HTR-8/SVneo (cell line): ENCODE measurements at regions not wholly inside any gene's neighbourhood (a gene's known extent, or its start where the extent isn't known, plus 50 kb on each side); places are given as distances from the start of the nearest gene placed in this dataset.
"Not testable (repeated sequence)": the region's sequence is repeated elsewhere in the genome, so short reads cannot be mapped to it uniquely, and the experiment has no call there.

Experiments used
- DNase-seq: peaks from one replicate; pipeline ENCODE4 v3.0.0; 2011; ENCODE audit warnings: low spot score, mixed read lengths; ENCODE audit not compliant: insufficient read length
- FAIRE-seq: peaks from 2 replicates; lab custom pipeline; 2011; peaks lifted over from hg19 to GRCh38; lab: Jason Lieb, UNC

- FAIRE-seq (no peak), DNase-seq (no peak)
These were observed 175.4 kb downstream of the CDC14C start for GRCh38 chr7:49099587-49100326.

GRCh38 chr7:49100908-49101740 lies 176.8 kb downstream of the CDC14C start:
- FAIRE-seq, DNase-seq: not testable (repeated sequence)

DNA sequence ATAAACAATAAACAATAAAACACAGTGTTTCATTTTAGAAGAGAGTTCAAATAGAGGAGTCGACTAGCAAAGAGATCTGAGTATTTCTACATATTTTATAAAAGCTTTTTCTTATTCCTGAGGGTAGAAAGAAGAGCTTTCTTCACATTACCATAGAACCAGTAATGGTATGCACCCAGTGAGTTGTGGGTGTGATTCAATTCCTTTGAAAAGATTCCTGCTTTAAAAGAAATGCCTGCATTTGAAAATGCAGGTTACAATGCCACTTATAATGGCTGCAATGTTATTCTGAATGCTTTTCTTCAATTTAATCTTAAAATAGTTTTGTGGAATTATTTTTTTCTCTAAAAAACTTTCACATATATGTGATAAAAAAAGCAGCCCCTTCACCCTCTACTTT lies 178.1 kb downstream of the CDC14C start:
- no peak for DNase-seq
- FAIRE-seq, result no peak

DNA sequence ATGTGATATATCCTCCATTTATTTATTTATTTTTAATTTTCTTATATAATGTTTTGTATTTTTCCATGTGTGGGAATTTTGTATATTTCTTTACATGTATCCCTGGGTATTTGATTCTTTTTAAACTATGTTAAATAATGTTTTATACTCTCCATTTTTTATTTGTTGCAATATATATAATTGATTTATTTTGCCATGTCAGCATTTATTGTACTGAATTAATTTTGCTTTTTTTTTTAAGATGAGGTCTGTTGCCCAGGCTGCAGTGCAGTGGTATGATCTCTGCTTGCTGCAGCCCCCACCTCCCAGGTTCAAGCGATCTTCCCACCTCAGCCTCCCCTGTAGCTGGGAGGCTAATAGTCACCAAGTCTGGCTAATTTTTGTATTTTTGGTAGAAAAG lies 187.4 kb downstream of the CDC14C start:
- FAIRE-seq, result no peak

GRCh38 chr7:49112222-49112621 lies 187.9 kb downstream of the CDC14C start:
- no peak for FAIRE-seq
- DNase-seq, result no peak

More for the DNA sequence above, 187.4 kb downstream of the CDC14C start:
- DNase-seq, result no peak

DNA sequence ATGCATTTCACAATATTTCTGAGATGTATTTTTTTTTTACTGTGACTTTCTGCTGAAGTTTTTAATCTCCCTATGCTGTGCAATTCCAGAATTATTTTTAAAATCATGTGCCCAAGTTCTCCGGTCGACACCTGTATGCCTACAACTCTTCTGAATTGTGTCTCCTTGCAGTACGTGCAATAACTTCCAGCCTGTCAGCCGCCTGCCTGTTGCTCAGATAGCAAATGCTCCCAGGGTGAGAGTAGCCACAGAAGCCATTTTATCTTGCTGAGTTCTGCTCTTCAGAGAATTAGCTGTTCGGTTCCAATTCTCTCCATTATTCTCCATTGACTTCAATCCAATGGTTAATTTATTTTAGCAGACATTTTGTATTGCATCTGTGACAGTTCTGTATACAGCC lies 188.3 kb downstream of the CDC14C start:
- DNase-seq (no peak), FAIRE-seq (no peak)

GRCh38 chr7:49119706-49120105 lies 195.4 kb downstream of the CDC14C start:
- no peak for DNase-seq

GRCh38 chr7:49125246-49125645 lies 200.9 kb downstream of the CDC14C start:
- FAIRE-seq (no peak), DNase-seq (no peak)

More at GRCh38 chr7:49119706-49120105, 195.4 kb downstream of the CDC14C start:
- no peak for FAIRE-seq

GRCh38 chr7:49127359-49127913 lies 203.1 kb downstream of the CDC14C start:
- FAIRE-seq (no peak), DNase-seq (no peak)

DNA sequence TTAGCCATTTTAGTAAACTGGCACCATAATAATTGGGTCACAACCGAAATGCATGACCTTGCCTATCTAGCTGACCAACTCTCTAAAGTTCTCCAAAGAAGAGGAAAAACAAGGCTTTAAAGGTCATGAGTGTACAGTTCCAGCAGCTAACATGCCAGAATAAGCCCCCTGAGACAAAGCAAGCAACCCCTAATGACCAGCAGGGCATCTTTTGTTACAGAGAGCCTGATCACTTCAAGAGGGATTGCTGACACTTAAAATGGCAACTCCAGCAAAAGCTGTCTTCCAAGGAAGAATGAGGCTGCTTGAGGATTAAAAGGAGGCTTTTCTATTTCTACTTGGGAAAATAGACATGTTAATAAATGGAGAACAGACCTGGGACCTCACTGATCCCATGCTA lies 213.6 kb downstream of the CDC14C start:
- no peak for FAIRE-seq
- no peak for DNase-seq

- no peak for DNase-seq
- no peak for FAIRE-seq
These were observed 226.1 kb downstream of the CDC14C start for GRCh38 chr7:49150486-49150885.

GRCh38 chr7:49151146-49151545 lies 226.8 kb downstream of the CDC14C start:
- DNase-seq, result no peak
- no peak for FAIRE-seq

GRCh38 chr7:49158321-49158720 lies 234.0 kb downstream of the CDC14C start:
- no peak for FAIRE-seq
- no peak for DNase-seq

DNA sequence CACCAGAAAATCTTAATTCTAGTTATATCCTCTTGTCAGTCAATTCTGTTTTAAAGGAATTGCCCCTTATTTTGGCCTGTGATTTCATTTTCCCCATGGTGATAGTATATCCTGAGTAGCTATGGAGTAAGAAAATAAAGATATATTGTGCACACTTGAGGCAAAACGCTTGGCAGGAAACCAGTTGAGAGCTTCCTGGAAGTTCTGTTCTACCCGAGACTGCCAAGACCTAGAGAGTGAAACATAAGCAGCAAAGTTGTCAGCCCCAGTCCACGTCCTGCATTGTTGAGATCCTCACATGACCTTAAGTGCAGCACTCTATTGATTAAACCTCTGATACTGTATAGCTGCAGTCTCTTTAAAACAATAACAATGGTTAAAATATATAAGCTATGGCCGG lies 235.2 kb downstream of the CDC14C start:
- FAIRE-seq, result no peak
- DNase-seq, result no peak

GRCh38 chr7:49166441-49166840 lies 242.1 kb downstream of the CDC14C start:
- FAIRE-seq (no peak), DNase-seq (no peak)

DNA sequence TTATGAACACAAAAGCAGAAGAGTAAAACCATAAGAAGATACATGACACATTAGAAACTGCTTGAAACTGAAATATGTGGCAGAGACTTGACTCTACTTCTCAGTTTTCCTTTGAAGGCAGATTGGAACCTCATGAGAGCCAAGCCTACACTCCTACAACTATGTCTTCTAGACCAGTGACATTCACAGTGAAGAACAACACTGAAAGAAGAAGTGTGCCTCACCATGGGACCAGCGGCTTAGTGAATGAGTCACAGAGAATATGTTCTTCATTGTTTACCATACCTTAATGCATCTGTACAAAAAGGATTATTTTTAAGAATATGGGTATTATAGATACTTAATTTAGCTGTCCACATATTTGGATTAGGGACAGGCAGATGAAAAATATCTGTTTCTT lies 248.3 kb downstream of the CDC14C start:
- DNase-seq (no peak), FAIRE-seq (no peak)

DNA sequence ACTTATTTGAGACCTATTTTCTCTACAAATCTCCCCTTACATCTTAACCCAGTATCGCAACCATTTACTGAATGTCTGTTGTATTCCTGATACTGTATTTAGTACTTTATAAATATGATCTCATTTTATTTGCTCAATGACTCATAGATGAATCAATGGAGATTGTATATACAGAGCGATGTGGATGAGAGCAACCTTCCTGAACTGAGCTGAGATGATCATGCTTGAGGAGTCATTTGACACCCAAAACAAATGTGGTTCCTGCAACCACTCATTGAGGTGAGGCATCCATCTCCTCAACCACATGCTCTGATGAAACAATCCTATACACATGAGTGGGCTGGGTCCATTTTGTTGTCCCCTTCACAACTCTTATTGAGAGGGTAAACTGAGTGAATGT lies 250.0 kb downstream of the CDC14C start:
- FAIRE-seq (no peak), DNase-seq (no peak)

DNA sequence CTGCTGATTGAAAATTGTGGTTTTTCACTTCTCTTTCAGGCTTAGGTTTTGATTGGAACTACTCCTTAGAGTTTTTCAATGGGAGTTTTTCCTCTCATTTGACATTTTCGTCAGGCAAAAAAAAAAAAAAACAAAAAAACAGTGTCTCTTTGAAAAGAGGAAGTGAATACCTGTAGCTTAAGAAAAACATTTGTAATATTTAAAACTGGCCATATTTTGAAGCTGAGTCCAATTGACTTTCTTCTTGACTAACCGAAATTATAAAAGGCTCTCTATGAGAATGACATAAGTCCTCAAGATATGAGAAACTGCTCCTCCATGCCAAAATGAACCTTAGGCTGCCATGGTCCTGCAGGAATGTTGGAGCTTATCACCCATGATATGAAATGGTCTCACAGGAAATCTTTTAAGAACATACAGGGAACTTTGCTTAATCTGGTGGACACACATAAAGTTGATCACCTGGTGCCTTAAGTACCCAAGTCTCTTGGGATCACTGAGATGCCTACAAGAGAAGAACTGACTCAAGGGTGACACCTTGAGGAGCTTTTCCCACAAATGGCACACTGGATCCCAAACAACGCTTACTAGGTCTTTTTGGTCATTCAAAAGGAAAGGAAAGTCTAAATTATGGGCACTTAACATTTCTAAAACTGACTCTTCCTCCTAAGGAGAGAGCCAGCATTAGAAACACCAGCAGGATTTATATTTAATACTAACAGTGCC lies 263.4 kb downstream of the CDC14C start:
- FAIRE-seq (no peak), DNase-seq (no peak)

DNA sequence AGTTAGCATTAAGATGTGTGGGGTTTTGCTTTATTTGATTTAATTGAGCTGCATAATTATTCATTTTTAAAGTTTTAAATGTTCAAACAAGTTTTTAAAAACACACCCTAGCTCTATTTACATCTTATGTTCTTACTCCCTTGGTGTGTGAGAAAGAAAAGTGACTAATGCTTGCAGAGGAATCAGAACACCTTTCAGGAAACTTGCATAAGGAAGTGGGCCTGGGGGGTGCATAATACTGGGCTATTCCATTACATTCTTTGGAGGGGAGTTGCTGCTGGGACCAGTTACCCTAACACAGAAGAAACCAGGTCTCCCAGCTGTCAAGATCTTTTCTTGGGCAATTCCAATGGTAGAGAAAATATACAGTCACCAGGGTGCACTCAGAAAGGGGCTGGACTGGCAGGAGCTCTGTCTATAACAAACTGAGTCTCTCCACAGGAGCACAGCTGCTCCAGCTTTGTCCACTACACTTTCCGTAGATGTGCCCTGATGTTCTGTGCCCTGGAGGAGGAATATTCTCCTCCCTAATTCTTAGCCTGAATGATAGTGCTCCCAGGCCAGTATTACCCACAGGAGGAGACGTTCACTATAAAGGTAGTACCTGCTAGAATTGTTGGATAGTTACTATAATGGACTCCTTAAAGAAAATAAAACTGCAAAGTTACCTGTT lies 304.2 kb downstream of the CDC14C start:
- DNase-seq (no peak), FAIRE-seq (no peak)

DNA sequence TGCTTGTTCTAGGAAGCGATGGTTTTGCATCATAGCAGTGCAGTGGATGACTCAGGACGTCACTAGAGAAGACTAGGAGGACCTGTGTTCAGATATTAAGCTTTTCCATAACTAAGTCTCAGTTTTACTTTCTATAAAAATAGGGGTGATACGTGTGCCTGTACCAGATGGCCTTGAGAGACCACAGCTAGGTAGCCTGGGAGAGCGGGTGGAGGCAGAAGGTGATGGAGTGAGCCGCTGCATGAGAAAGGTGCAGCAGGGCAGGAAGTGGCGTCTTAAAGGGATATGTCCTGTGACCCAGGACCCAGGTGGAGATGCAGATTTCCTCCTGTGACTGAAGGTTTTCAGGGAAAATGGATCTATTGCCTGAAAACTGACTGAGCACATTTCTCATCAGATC lies 304.9 kb downstream of the CDC14C start:
- FAIRE-seq, result no peak
- no peak for DNase-seq
